ENCODE measurements at regions not wholly inside any gene's neighbourhood (a gene's known extent, or its start where the extent isn't known, plus 50 kb on each side); places are given as distances from the start of the nearest gene placed in this dataset.

GRCh38 chr4:111736516-111736915, 408.7 kb upstream of the FAM241A start:
- Histone ChIP-seq H3K4me2 (ENCODE audit: control insufficient read depth, insufficient read depth) (no peak overlapping the region), H4K20me1 (ENCODE audit: control insufficient read depth, insufficient read depth) (no peaks in the 10 kb centered on the region), H3K9ac (ENCODE audit: control insufficient read depth, insufficient read depth, low read length) (no peak overlapping the region), H3K27me3 (replicated peaks in 1 of 2; ENCODE audit: control insufficient read depth in 2 of 2, insufficient read depth in 2 of 2, low read length in 1 of 2) (no peaks in the 10 kb centered on the region), H3K79me2 (ENCODE audit: control insufficient read depth, insufficient read depth, low read length) (no peaks in the 10 kb centered on the region), H3K27ac (ENCODE audit: control insufficient read depth, insufficient read depth) (no peak overlapping the region), H3K36me3 (ENCODE audit: control insufficient read depth in 2 of 2, insufficient read depth in 2 of 2, low read length in 1 of 2) (no peaks in the 10 kb centered on the region), H3K4me3 (no peak overlapping the region), H3K4me1 (ENCODE audit: control insufficient read depth, insufficient read depth, low read length) (no peaks in the 10 kb centered on the region), H2AFZ (ENCODE audit: control insufficient read depth, low read depth, low read length) (no peak overlapping the region), H3K9me3 (replicated peaks; ENCODE audit: control insufficient read depth, insufficient read depth, low read length) (no peaks in the 10 kb centered on the region)
- TF ChIP-seq CHD2 (IDR thresholded peaks at IDR 0.05; ENCODE audit: borderline replicate concordance, low read depth, low read length) = no peak
- no peak for TF ChIP-seq BRCA1 (IDR thresholded peaks at IDR 0.05; ENCODE audit: low read depth, low read length)
- TF ChIP-seq HDGF (IDR thresholded peaks at IDR 0.05) = no peak
- no peak for TF ChIP-seq STAT3 (IDR thresholded peaks at IDR 0.05; ENCODE audit: low read depth, low read length)
- no peak for TF ChIP-seq MEF2A (IDR thresholded peaks at IDR 0.05; ENCODE audit: insufficient read depth, low read depth, low read length)
- no peak for TF ChIP-seq POLR2AphosphoS5 (IDR thresholded peaks at IDR 0.05; ENCODE audit: low read length)
- TF ChIP-seq SUPT20H (IDR thresholded peaks at IDR 0.05; ENCODE audit: borderline replicate concordance, control insufficient read depth, low read depth, low read length) = no peak
- no peak for TF ChIP-seq GATAD2B (conservative IDR thresholded peaks at IDR 0.05; ENCODE audit: low read depth)
- TF ChIP-seq EZH2 (IDR thresholded peaks at IDR 0.05; ENCODE audit: borderline replicate concordance, control insufficient read depth, low read depth, low read length) = no peak
- no peak for TF ChIP-seq GABPA (IDR thresholded peaks at IDR 0.05; ENCODE audit: low read depth)
- TF ChIP-seq, protein P1, sequence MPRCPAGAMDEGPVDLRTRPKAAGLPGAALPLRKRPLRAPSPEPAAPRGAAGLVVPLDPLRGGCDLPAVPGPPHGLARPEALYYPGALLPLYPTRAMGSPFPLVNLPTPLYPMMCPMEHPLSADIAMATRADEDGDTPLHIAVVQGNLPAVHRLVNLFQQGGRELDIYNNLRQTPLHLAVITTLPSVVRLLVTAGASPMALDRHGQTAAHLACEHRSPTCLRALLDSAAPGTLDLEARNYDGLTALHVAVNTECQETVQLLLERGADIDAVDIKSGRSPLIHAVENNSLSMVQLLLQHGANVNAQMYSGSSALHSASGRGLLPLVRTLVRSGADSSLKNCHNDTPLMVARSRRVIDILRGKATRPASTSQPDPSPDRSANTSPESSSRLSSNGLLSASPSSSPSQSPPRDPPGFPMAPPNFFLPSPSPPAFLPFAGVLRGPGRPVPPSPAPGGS (IDR thresholded peaks at IDR 0.05; ENCODE audit: borderline replicate concordance, insufficient read depth, low read depth, low read length, poor library complexity, severe bottlenecking) = no peak
- no peak for TF ChIP-seq LARP7 (IDR thresholded peaks at IDR 0.05)
- no peak for TF ChIP-seq E4F1 (IDR thresholded peaks at IDR 0.05; ENCODE audit: borderline replicate concordance, partially characterized antibody)
- no peak for TF ChIP-seq MXI1 (IDR thresholded peaks at IDR 0.05; ENCODE audit: low read depth, low read length)
- no peak for TF ChIP-seq RB1 (IDR thresholded peaks at IDR 0.05; ENCODE audit: borderline replicate concordance)
- no peak for TF ChIP-seq KAT2A (conservative IDR thresholded peaks at IDR 0.05; ENCODE audit: control insufficient read depth, low read depth, low read length)
- TF ChIP-seq, protein P2, sequence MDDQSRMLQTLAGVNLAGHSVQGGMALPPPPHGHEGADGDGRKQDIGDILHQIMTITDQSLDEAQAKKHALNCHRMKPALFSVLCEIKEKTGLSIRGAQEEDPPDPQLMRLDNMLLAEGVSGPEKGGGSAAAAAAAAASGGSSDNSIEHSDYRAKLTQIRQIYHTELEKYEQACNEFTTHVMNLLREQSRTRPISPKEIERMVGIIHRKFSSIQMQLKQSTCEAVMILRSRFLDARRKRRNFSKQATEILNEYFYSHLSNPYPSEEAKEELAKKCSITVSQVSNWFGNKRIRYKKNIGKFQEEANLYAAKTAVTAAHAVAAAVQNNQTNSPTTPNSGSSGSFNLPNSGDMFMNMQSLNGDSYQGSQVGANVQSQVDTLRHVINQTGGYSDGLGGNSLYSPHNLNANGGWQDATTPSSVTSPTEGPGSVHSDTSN (IDR thresholded peaks at IDR 0.05; ENCODE audit: insufficient replicate concordance, low read depth, low read length) = no peak
- TF ChIP-seq ZNF24 (IDR thresholded peaks at IDR 0.05) = no peak
- intact Hi-C loops (cut with micrococcal nuclease; ENCODE audit: unreplicated experiment) = no loop called here
- WGBS (ENCODE audit: insufficient coverage, insufficient replicate concordance, low lambda C conversion rate, missing lambda C conversion rate) = 78% methylated on average over 3 of the region's 3 CpGs
- FAIRE-seq (no peak), ATAC-seq (no peak), DNase-seq (ENCODE audit: low read depth, low spot score) (no peak)
- SMC1A ChIA-PET (ENCODE audit: uncharacterized antibody, unreplicated experiment) = interaction anchor here (2.4 kb wide), 1 partner anchor 9 kb away, joined by 9 read pairs; no protein-coding TSS in a partner anchor
- no TSS peak for BruUV-seq (replicated peaks)
- CTCF ChIA-PET = no interaction called here
- RAD21 ChIA-PET (ENCODE audit: unreplicated experiment) = no interaction called here
- in situ Hi-C loops (cut with MboI) = no loop called here
- POLR2A ChIA-PET = interaction anchor here (0.6 kb wide), 1 partner anchor 852 kb away, joined by 3 read pairs; no protein-coding TSS in a partner anchor
